CD4-positive, alpha-beta T cell treated with Interleukin-17A for 1 hour (primary cell): ENCODE measurements at regions not wholly inside any gene's neighbourhood (a gene's known extent, or its start where the extent isn't known, plus 50 kb on each side); places are given as distances from the start of the nearest gene placed in this dataset.
A peak's percentile ranks its signal among the peaks of the same experiment; 100 is the strongest.

Experiments used
- DNase-seq: peaks from one replicate; pipeline ENCODE4 v3.0.0-alpha.2; 2020

DNA sequence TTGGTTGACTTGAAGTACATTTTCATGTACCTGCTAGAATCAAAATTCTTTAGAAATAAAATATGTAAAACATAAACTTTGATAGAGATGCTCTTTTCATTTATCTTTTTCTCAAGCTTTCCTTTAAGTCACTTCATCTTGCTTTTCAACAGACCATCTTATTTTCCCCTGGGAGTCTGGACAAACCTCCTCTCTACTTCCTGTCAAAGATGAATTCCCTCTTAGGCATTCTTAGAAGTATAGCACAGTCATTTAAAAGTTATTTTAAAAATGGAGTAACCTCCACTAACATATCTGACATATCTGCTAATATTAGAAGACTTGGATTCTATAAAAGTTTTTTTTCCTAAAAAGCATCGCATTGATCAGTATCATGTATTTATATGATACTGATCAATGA lies 84.8 kb upstream of the PAX6 start:
- DNase-seq, result no peak

- no peak for DNase-seq
Observed at GRCh38 chr11:31887180-31887579, 76.1 kb upstream of the PAX6 start.

DNA sequence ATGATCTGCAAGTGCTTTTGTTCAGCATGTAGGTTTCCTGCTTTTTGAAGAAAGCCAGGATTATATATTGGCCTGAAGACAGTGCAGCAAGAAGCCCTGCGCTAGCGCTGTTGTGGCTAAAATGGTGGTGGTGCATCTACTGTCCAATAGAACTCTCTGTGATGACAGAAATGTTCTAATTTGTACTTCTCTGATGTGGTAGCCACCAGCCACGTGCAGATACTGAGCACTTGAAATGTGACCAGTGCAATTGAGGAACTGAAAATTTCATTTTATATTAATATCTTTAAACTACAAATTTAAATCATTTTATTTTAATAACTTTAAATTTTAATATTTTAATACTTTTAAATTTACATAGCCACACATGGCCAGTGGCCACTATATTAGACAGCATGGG lies 73.0 kb upstream of the PAX6 start:
- DNase-seq, result no peak

DNA sequence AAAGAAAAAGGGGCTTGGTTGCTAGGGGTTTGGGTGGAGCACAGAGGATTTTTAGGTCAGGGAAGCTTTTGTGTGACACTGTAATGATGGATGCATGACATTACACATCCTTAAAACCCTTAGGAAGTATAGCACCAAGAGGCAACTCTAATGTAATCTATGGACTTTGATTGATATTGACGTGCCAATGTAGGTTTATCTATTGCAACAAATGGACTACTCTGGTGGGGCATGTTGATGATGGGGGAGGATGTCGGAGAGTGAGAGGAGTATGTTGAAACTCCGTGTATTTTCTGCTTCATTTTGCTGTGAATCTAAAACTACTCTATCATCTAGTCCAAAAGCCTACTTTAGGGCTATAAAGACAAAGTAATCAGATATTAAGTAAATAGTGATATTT lies 72.3 kb upstream of the PAX6 start:
- no peak for DNase-seq

DNA sequence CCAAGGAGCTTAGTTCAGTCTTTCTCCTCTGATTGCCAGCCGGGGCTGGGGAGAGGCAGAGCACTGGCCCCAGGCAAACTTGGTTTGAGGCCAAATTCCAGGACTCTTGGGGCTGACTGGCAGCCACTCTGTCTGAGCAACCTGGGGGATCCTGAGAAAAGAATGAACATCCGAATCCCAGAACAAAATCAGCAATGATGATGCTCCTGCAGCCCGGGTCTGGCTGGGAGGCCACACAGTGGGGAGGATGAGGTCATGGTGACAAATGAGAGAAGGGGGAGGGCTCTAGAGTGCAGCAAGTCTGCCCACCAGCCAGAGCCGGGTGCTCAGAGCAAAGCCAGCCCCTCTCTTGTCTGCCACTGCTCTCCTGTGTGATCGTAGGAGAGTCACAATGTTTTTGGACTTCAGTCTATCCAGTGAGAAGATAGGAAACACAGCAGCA lies 71.8 kb upstream of the PAX6 start:
- no peak for DNase-seq

DNA sequence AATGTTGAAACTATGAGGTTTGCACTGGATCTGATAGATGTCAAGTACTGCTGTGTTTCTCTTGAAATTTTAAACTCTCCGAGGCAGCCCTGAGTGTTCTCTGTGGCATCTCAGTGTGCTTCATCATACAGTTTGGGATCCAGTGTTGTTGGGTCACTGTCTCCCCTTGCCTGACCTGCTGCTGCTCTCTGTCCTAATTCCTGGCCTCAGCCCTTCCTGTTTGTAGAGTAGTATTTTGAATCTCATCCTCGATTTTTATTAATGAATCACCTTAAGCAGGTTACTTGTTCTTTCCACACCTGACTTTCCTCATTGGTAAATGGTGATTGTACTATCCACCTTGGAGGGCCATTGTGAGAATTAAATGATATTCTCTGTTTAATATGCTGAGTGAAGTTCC lies 70.7 kb upstream of the PAX6 start:
- no peak for DNase-seq

DNA sequence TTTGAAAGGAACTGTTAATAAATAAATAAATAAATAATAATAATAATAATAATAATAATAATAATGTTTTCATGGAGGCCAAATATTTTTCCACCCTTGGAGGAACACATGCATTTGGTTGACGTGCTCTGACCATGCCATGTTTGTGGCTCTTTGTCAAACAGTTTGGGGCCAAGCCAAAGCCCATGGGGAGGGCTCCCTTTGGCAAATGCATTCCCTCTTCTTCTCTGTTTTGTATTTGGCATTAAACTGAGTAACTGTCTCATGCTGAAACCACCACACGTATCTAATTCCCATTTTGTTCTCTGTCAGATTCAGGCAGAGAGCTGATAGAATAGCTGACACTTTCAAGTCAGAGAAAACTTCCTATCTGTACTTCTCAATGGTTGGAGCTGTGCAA lies 68.6 kb upstream of the PAX6 start:
- DNase-seq, result no peak

- no peak for DNase-seq
Observed at GRCh38 chr11:31877863-31878262, 66.7 kb upstream of the PAX6 start.

GRCh38 chr11:31877083-31877482 lies 66.0 kb upstream of the PAX6 start:
- DNase-seq, result no peak

- no peak for DNase-seq
Observed at GRCh38 chr11:31875866-31876560, 64.9 kb upstream of the PAX6 start.

- DNase-seq, result no peak
Observed at GRCh38 chr11:31874631-31875191, 63.6 kb upstream of the PAX6 start.

DNA sequence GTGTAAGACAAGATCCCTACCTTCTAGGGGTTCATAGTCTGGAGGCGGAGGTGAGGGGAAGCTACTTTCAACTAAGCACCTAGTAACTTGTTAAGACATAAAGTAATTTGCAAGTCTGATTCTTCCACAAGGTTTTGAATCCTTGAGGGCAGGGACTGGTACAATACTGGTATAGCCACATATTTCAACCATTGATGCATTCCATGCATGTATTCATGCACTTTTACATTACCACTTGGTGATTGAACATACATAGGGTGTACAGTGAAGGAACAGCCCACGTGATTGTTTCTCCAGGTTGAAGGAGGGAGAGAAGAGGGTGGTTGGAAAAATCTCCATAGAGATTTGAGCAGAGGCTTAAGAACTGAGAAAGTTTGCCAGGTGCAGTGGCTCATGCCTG lies 62.0 kb upstream of the PAX6 start:
- DNase-seq, result no peak

GRCh38 chr11:31872076-31872443 lies 60.9 kb upstream of the PAX6 start:
- no peak for DNase-seq

GRCh38 chr11:31871310-31872075 lies 60.4 kb upstream of the PAX6 start:
- no peak for DNase-seq

- peak; percentile 15 for DNase-seq
Observed at GRCh38 chr11:31870609-31871309, 59.6 kb upstream of the PAX6 start.

- no peak for DNase-seq
Observed at GRCh38 chr11:31869986-31870385, 58.9 kb upstream of the PAX6 start.

DNA sequence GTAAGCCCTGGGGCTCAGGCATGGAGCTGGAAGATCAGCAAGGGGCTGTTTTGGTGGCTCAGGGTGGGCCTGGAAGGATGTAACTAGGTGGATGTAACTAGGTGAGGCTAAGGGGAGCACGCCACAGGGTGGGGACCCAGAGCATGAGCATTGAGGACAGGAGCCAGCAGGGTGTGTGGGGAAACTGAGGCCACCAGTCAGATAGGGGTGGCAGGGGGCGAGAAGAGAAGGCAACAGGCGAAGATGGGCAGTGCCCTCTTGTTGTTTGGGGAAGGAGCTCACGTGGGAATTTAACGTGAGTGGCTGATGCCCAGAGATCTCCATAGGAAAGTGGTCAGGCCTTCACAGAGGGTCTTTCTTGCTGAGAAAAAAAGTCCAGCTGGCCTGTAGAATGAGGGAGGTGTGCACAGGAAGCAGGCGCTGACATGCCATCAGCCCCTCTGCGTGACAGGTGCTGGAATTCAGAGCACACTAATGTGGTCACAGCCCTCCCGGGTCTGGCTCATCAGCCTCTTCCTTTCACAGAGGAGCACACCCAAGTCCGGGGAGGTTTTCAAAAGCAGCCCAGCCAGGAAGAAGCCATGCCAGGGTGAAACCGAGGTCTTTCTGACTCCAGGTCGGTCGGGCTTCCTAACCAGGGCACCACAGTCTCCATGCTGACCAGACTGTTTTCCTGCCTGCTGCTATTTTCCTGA lies 54.6 kb upstream of the PAX6 start:
- no peak for DNase-seq

DNA sequence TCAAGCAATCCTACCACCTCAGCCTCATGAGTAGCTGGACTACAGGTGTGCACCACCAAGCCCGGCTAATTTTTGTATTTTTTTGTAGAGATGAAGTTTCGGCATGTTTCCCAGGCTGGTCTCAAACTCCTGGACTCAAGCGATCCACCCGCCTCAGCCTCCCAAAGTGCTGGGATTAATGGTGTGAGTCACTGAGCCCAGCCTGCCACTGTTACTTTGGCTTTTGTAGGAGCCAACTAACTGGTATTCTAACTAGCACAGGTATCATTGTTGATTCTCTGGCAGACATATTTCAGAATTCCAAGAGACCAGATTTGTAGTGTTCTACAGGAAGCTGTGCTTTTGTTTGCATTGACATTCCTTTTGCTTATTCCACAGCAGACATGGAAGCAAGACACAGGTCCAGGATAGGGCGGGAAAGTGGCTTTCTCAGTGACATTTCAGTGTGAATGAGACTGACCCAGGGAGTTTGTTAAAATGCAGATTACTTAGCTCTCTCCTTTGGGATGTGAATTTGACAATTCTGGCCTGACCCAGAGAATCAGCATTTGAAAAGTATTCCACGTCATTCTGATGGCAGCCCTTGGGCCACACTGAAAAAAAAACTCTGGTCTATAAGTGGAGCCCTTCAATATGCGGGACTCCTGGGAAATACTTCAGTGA lies 52.2 kb upstream of the PAX6 start:
- no peak for DNase-seq

- no peak for DNase-seq
Observed at GRCh38 chr11:31861011-31861410, 49.9 kb upstream of the PAX6 start.
